B cell (primary cell): ENCODE measurements at regions not wholly inside any gene's neighbourhood (a gene's known extent, or its start where the extent isn't known, plus 50 kb on each side); places are given as distances from the start of the nearest gene placed in this dataset. TPM values are rescaled to one million over a fixed set of nuclear protein-coding genes. Genes with fewer than 3 reads are reported as not detected.
A peak's percentile ranks its signal among the peaks of the same experiment; 100 is the strongest.
"Not testable (repeated sequence)": the region's sequence is repeated elsewhere in the genome, so short reads cannot be mapped to it uniquely, and the experiment has no call there.

ENCODE experiments used
- ATAC-seq: fragments of 200-7000 bp; cut with Tn5 transposase; one replicate; pipeline ENCODE4 v1.10.0; 2021; ENCODE audit warnings: low read depth, mild to moderate bottlenecking, moderate number of reproducible peaks, moderate library complexity
- CTCF ChIA-PET: fragments of 350-600 bp; sonication (Branson Sonifier 250); formaldehyde crosslinking; loops from one replicate; lab custom pipeline; 2021; ENCODE audit warnings: antibody characterized with exemption, inconsistent platforms; lab: Charles Lee
- POLR2A ChIA-PET: fragments of 350-600 bp; sonication (Branson Sonifier 250); formaldehyde crosslinking; loops from one replicate; lab custom pipeline; 2021; ENCODE audit warnings: antibody characterized with exemption; lab: Charles Lee
- DNase-seq: peaks from one replicate; pipeline ENCODE4 v3.0.0; 2013
- H2AFZ ChIP-seq: 2 replicates; pipeline ENCODE4 v1.6.1; 2012; ENCODE audit warnings: mild to moderate bottlenecking, low read depth, low read length; ENCODE audit not compliant: insufficient read depth, poor library complexity, severe bottlenecking
- H3K27ac ChIP-seq, 2 donors: 1 replicate in 1 of 2; 2 replicates in 1 of 2; pipeline ENCODE4 v1.5.1; 2012 to 2013; ENCODE audit warnings: low read length in 2 of 2, mild to moderate bottlenecking in 2 of 2, moderate library complexity in 1 of 2
- H3K27me3 ChIP-seq, 4 experiments: fragments of 200-600 bp in 1 of 4; sonication (generic) in 1 of 4; replicated peaks in 1 of 4; 1 replicate in 2 of 4; 2 replicates in 2 of 4; pipeline versions ENCODE4 v1.6.1 to v1.7.0; 2013 to 2016; ENCODE audit warnings: low read length in 3 of 4, mild to moderate bottlenecking in 2 of 4, mixed read lengths in 1 of 4, moderate library complexity in 1 of 4; ENCODE audit not compliant: insufficient read depth in 4 of 4, control insufficient read depth in 3 of 4; ENCODE audit errors: control extremely low read depth in 1 of 4
- H3K36me3 ChIP-seq, 2 experiments: replicated peaks in 1 of 2; 1 replicate in 1 of 2; 2 replicates in 1 of 2; pipeline versions ENCODE4 v1.6.1 to v1.7.1; 2013; ENCODE audit warnings: low read length in 1 of 2; ENCODE audit not compliant: insufficient read depth in 2 of 2, control insufficient read depth in 1 of 2; ENCODE audit errors: control extremely low read depth in 1 of 2, extremely low read depth in 1 of 2
- H3K4me1 ChIP-seq, 2 donors: fragments of 200-600 bp in 1 of 2; sonication (generic) in 1 of 2; 1 replicate in 1 of 2; 2 replicates in 1 of 2; pipeline versions ENCODE4 v1.5.1 to v1.6.1; 2013 to 2017; ENCODE audit warnings: low read length in 2 of 2; ENCODE audit not compliant: control insufficient read depth in 2 of 2, insufficient read depth in 2 of 2
- H3K4me2 ChIP-seq: replicated peaks from 2 replicates; pipeline ENCODE3; 2012; ENCODE audit warnings: mild to moderate bottlenecking, low read depth, low read length; ENCODE audit not compliant: poor library complexity, severe bottlenecking
- H3K4me3 ChIP-seq, 5 experiments: fragments of 200-600 bp in 1 of 5; sonication (generic) in 1 of 5; 1 replicate in 3 of 5; 2 replicates in 2 of 5; pipeline versions ENCODE4 v1.5.1 to v1.7.0; 2011 to 2016; ENCODE audit warnings: low read length in 4 of 5, mild to moderate bottlenecking in 4 of 5, low read depth in 2 of 5, control low read depth in 1 of 5, moderate library complexity in 1 of 5; ENCODE audit not compliant: insufficient read depth in 1 of 5; ENCODE audit errors: control extremely low read depth in 1 of 5, extremely low read depth in 1 of 5
- H3K79me2 ChIP-seq: fragments of 200-600 bp; sonication (generic); one replicate; pipeline ENCODE4 v1.6.0; 2016; ENCODE audit warnings: low read length; ENCODE audit not compliant: control insufficient read depth, insufficient read depth
- H3K9ac ChIP-seq: fragments of 200-600 bp; sonication (generic); 2 replicates; pipeline ENCODE4 v1.6.1; 2017; ENCODE audit warnings: mild to moderate bottlenecking, low read length, moderate library complexity
- H3K9me3 ChIP-seq, 3 donors: one replicate each; pipeline versions ENCODE4 v1.6.1 to v1.7.1; 2013; ENCODE audit warnings: low read length in 2 of 3; ENCODE audit not compliant: control insufficient read depth in 2 of 3, insufficient read depth in 1 of 3; ENCODE audit errors: control extremely low read depth in 1 of 3
- H4K20me1 ChIP-seq: 2 replicates; pipeline ENCODE4 v1.6.0; 2012; ENCODE audit warnings: mild to moderate bottlenecking, low read length; ENCODE audit not compliant: insufficient read depth, control insufficient read depth, poor library complexity, severe bottlenecking
- H3K27ac Mint-ChIP-seq: one replicate; pipeline ENCODE4 v1.8.0; 2021; ENCODE audit warnings: mixed read lengths
- H3K27me3 Mint-ChIP-seq: one replicate; pipeline ENCODE4 v1.8.0; 2021; ENCODE audit warnings: mixed read lengths
- H3K4me1 Mint-ChIP-seq: one replicate; pipeline ENCODE4 v1.8.0; 2021; ENCODE audit warnings: mixed read lengths
- H3K4me3 Mint-ChIP-seq: one replicate; pipeline ENCODE4 v1.8.0; 2021; ENCODE audit warnings: mixed read lengths
- H3K9me3 Mint-ChIP-seq: one replicate; pipeline ENCODE4 v1.8.0; 2022; ENCODE audit warnings: mixed read lengths; ENCODE audit not compliant: insufficient read depth
- whole genome bisulfite sequencing: methylation state at CpG from one replicate; pipeline ENCODE4 v1.1.5; 2013; ENCODE audit warnings: missing lambda C conversion rate; ENCODE audit not compliant: insufficient coverage; 5-methylcytosine and 5-hydroxymethylcytosine counted together
- intact Hi-C: fragments of 100-400 bp; cut with micrococcal nuclease; formaldehyde crosslinking; loops from one replicate; pipeline ENCODE4 v1.10.0; 2022
- small RNA-seq: library from RNA; depleted of rRNA; stranded (forward); fragments of <200 nt; gene quantifications from one replicate; pipeline ENCODE3, GENCODE V24; 2012; ENCODE audit warnings: low replicate concordance, low read depth; ENCODE audit not compliant: insufficient read length

- DNase-seq = peak; percentile 15
- not testable (repeated sequence) for H3K27me3 Mint-ChIP-seq
- H2AFZ ChIP-seq = peak overlapping the region; percentile 99
Observed at GRCh38 chr10:27291253-27291895, 50.8 kb upstream of the ACBD5 start.

More at GRCh38 chr10:27291253-27291895, 50.8 kb upstream of the ACBD5 start:
- H3K4me1 Mint-ChIP-seq, CTCF ChIA-PET, H3K79me2 ChIP-seq, H4K20me1 ChIP-seq, H3K9me3 ChIP-seq, H3K9me3 Mint-ChIP-seq, H3K27me3 ChIP-seq, intact Hi-C loops, POLR2A ChIA-PET, H3K4me1 ChIP-seq, H3K36me3 ChIP-seq: not testable (repeated sequence)
- Histone ChIP-seq H3K4me2 (peak overlapping the region; percentile 65), H3K4me3 (peak overlapping the region in 3 of 5 experiments; percentile 28 to 53 (median 32)), H3K9ac (peak overlapping the region; percentile 64), H3K27ac (peak overlapping the region; percentile 9 to 69)
- 100% methylated on average over 1 of the region's 5 CpGs for WGBS
- ATAC-seq = peak; percentile 58
- H3K27ac Mint-ChIP-seq = peak overlapping the region; percentile 73
- H3K4me3 Mint-ChIP-seq = peak overlapping the region; percentile 85

Small RNA genes in the stretch of these regions (small RNA-seq; reads per million reads assigned to genes)
- not detected for gene RNU6-452P
- not detected for gene RNU6-666P
- not detected for gene TRIAP1P1
